Esophagus muscularis mucosa (tissue), 4 donors: ENCODE measurements at regions not wholly inside any gene's neighbourhood (a gene's known extent, or its start where the extent isn't known, plus 50 kb on each side); places are given as distances from the start of the nearest gene placed in this dataset.

Experiments used
- DNase-seq: peaks from one replicate; pipeline ENCODE4 v3.0.0-alpha.2; 2017; ENCODE audit errors: extremely low spot score
- H3K27ac ChIP-seq, 4 donors: fragments of 200-600 bp; sonication (generic); replicated peaks in 1 of 4; 1 replicate in 3 of 4; 2 replicates in 1 of 4; pipeline ENCODE4 v1.5.1; 2016 to 2019; ENCODE audit warnings: mild to moderate bottlenecking in 1 of 4
- H3K27me3 ChIP-seq, 4 donors: fragments of 200-600 bp; sonication (generic); one replicate each; pipeline versions ENCODE4 v1.5.1 to v1.6.0; 2016 to 2019
- H3K36me3 ChIP-seq, 4 donors: fragments of 200-600 bp; sonication (generic); one replicate each; pipeline ENCODE4 v1.5.1; 2016 to 2019
- H3K4me1 ChIP-seq, 4 donors: fragments of 200-600 bp; sonication (generic); one replicate each; pipeline ENCODE4 v1.5.1; 2016 to 2019
- H3K4me3 ChIP-seq, 4 donors: fragments of 200-600 bp; sonication (generic); 1 replicate in 2 of 4; 2 replicates in 2 of 4; pipeline ENCODE4 v1.5.1; 2016 to 2019; ENCODE audit warnings: mild to moderate bottlenecking in 4 of 4, moderate library complexity in 1 of 4
- H3K9me3 ChIP-seq, 4 donors: fragments of 200-600 bp; sonication (generic); 1 replicate in 3 of 4; 2 replicates in 1 of 4; pipeline ENCODE4 v1.5.1; 2016 to 2019
- EP300 ChIP-seq: sonication (generic); formaldehyde crosslinking; IDR thresholded peaks from one replicate; pipeline ENCODE4 v1.6.1; 2017; ENCODE audit warnings: antibody characterized with exemption
- POLR2A ChIP-seq: fragments of 450-650 bp; IDR thresholded peaks from one replicate; pipeline ENCODE4 v1.6.1; 2017; ENCODE audit warnings: antibody characterized with exemption, moderate library complexity, mild to moderate bottlenecking, low read depth
- POLR2AphosphoS5 ChIP-seq, 2 donors: sonication (generic); formaldehyde crosslinking; IDR thresholded peaks; one replicate each; pipeline ENCODE4 v1.6.1; 2017; ENCODE audit warnings: antibody characterized with exemption in 2 of 2
- WGBS: methylation state at CpG from one replicate; pipeline ENCODE4 v1.1.5; 2018; 5-methylcytosine and 5-hydroxymethylcytosine counted together
- intact Hi-C: fragments of 100-400 bp; cut with DNase I; formaldehyde crosslinking; loops from one replicate; pipeline ENCODE4 v1.15.1; 2023
- TF ChIP-seq, protein P1 (sequence below), 3 experiments: fragments of 200-600 bp in 2 of 3; fragments of 450-650 bp in 1 of 3; sonication (generic) in 2 of 3; IDR thresholded peaks; one replicate each; pipeline ENCODE4 v1.5.1; 2017 to 2019; ENCODE audit warnings: antibody characterized with exemption in 3 of 3, mild to moderate bottlenecking in 2 of 3, moderate library complexity in 1 of 3

- no peak overlapping the region for H3K27ac ChIP-seq
- no peaks in the 10 kb centered on the region for H3K36me3 ChIP-seq
- H3K4me1 ChIP-seq, result peaks cover 0 to 8% (median 2%) of the 10 kb centered on the region in 4 donors
- no peaks in the 10 kb centered on the region for H3K9me3 ChIP-seq
- no peak for DNase-seq
- intact Hi-C loops, result no loop called here
- no peak overlapping the region for H3K4me3 ChIP-seq
- H3K27me3 ChIP-seq, result no peaks in the 10 kb centered on the region
- WGBS, result 75% methylated on average over 2 of the region's 2 CpGs
- TF ChIP-seq EP300 (no peak), POLR2A (no peak), POLR2AphosphoS5 (IDR thresholded peaks at IDR 0.05) (no peak)
- TF ChIP-seq, protein P1, sequence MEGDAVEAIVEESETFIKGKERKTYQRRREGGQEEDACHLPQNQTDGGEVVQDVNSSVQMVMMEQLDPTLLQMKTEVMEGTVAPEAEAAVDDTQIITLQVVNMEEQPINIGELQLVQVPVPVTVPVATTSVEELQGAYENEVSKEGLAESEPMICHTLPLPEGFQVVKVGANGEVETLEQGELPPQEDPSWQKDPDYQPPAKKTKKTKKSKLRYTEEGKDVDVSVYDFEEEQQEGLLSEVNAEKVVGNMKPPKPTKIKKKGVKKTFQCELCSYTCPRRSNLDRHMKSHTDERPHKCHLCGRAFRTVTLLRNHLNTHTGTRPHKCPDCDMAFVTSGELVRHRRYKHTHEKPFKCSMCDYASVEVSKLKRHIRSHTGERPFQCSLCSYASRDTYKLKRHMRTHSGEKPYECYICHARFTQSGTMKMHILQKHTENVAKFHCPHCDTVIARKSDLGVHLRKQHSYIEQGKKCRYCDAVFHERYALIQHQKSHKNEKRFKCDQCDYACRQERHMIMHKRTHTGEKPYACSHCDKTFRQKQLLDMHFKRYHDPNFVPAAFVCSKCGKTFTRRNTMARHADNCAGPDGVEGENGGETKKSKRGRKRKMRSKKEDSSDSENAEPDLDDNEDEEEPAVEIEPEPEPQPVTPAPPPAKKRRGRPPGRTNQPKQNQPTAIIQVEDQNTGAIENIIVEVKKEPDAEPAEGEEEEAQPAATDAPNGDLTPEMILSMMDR (IDR thresholded peaks at IDR 0.05), result no peak
Observed at GRCh38 chr6:91487696-91488392, 901.0 kb upstream of the MAP3K7 start.

DNA sequence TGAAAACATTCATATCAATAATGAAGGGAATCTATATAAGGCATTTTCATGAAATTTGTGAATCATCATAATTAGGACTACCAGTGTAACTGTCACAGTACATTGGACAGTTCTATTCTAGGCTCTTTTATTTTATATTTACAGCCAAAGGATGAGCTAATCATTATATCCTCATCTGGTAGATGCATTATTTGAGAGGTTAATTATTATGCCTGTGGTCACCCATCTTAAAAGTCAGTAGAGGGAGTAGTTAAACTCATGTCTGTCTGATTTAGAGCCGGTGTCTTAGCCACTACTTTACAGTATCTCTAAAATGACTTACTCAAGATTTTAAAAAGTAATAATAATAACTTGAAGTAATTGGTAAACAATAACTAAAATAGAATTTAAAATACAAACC lies 899.3 kb upstream of the MAP3K7 start:
- intact Hi-C loops, result no loop called here
- no peaks in the 10 kb centered on the region for H3K9me3 ChIP-seq
- no peaks in the 10 kb centered on the region for H3K36me3 ChIP-seq
- WGBS, result 96% methylated on average over 1 of the region's 1 CpG
- no peaks in the 10 kb centered on the region for H3K27me3 ChIP-seq
- H3K27ac ChIP-seq, result no peak overlapping the region
- no peak for DNase-seq
- no peak for TF ChIP-seq POLR2AphosphoS5 (IDR thresholded peaks at IDR 0.05)
- TF ChIP-seq POLR2A, result no peak
- no peak for TF ChIP-seq EP300
- TF ChIP-seq, protein P1 (IDR thresholded peaks at IDR 0.05), result no peak
- H3K4me1 ChIP-seq, result peaks cover 0 to 12% (median 2%) of the 10 kb centered on the region in 4 donors
- H3K4me3 ChIP-seq, result no peak overlapping the region

DNA sequence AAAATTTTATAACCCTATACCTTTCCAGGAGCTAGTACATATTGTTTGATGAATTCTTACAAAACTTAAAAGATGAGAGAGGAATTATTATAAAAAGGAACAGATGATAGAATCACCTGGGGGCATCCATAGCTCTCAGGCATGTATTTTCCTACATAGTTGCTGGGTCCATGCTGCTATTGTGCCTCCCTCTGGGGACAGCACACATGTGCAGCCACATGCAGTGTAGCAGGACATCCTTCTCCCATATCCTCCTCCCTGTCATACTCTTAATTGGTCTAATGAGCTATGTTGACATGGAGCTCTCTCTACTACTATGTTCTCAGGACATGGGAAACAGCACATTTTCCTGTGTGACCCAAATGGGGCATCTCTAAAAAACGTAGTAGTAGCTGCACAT lies 898.2 kb upstream of the MAP3K7 start:
- DNase-seq, result no peak
- H3K4me3 ChIP-seq, result no peak overlapping the region
- WGBS, result 81% methylated on average over 1 of the region's 1 CpG
- TF ChIP-seq EP300 (no peak), POLR2A (no peak), POLR2AphosphoS5 (IDR thresholded peaks at IDR 0.05) (no peak)
- TF ChIP-seq, protein P1 (IDR thresholded peaks at IDR 0.05), result no peak
- intact Hi-C loops, result no loop called here
- H3K36me3 ChIP-seq, result no peaks in the 10 kb centered on the region
- no peak overlapping the region for H3K27ac ChIP-seq
- H3K9me3 ChIP-seq, result no peaks in the 10 kb centered on the region
- H3K27me3 ChIP-seq, result no peaks in the 10 kb centered on the region
- H3K4me1 ChIP-seq, result peaks cover 0 to 12% (median 2%) of the 10 kb centered on the region in 4 donors

DNA sequence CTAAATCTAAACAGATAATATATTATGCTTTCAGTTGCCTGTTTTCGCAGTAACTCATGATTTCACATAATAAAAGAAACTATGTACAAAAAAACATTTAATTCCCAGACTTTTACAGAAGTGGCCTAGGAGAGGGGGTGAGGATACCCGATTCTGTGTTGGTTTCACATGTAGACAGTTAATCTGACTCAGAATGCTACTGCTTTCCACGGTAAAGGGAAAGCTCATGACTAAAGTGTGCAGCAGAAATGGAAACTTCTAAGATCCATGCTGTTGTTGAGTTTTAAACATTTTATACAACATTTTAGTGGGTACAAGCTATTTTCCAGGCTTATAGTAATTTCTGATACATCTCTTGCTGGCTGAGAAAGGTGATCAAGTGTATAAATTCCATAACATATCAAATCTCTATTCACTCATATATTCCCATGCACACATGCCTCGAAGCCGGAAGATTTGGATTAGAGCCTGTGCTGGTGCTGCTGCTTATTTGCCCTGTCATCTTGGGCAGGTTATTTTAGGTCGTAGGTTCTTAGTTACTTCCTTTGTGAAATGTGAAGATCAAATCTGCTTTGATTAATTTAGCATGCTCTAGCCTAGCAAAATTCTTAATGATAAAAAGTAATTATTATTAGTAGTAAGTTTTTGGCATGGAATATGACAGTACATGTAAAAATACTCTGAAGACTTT lies 896.7 kb upstream of the MAP3K7 start:
- no peak for TF ChIP-seq POLR2AphosphoS5 (IDR thresholded peaks at IDR 0.05)
- no peak for TF ChIP-seq POLR2A
- TF ChIP-seq, protein P1 (IDR thresholded peaks at IDR 0.05), result no peak
- no peak for TF ChIP-seq EP300
- DNase-seq, result no peak
- 53% methylated on average over 6 of the region's 6 CpGs for WGBS
- no peaks in the 10 kb centered on the region for H3K27me3 ChIP-seq
- intact Hi-C loops, result no loop called here
- no peak overlapping the region for H3K27ac ChIP-seq
- no peaks in the 10 kb centered on the region for H3K9me3 ChIP-seq
- peaks cover 0 to 12% (median 2%) of the 10 kb centered on the region in 4 donors for H3K4me1 ChIP-seq
- H3K36me3 ChIP-seq, result no peaks in the 10 kb centered on the region
- H3K4me3 ChIP-seq, result no peak overlapping the region
